PC-9 (cell line): ENCODE measurements at regions not wholly inside any gene's neighbourhood (a gene's known extent, or its start where the extent isn't known, plus 50 kb on each side); places are given as distances from the start of the nearest gene placed in this dataset.

Experiments
- CTCF ChIP-seq: fragments of 200-600 bp; sonication (generic); conservative IDR thresholded peaks from 2 replicates; pipeline ENCODE4 v1.6.1; 2017; ENCODE audit warnings: mixed run types, antibody characterized with exemption, mild to moderate bottlenecking, moderate library complexity
- EZH2 ChIP-seq: fragments of 200-600 bp; sonication (generic); IDR thresholded peaks from 2 replicates; pipeline ENCODE4 v1.8.0; 2017; ENCODE audit warnings: antibody characterized with exemption, low read depth

- TF ChIP-seq EZH2 (no peak), CTCF (no peak)
These were observed 619.2 kb downstream of the PDHA2 start for GRCh38 chr4:96459105-96459504.
